HG03196 (cell line): ENCODE measurements at regions not wholly inside any gene's neighbourhood (a gene's known extent, or its start where the extent isn't known, plus 50 kb on each side); places are given as distances from the start of the nearest gene placed in this dataset.

Experiments
- ATAC-seq: cut with Tn5 transposase; IDR thresholded peaks from one replicate; pipeline ENCODE4 v1.9.1; 2021; ENCODE audit not compliant: unreplicated experiment

DNA sequence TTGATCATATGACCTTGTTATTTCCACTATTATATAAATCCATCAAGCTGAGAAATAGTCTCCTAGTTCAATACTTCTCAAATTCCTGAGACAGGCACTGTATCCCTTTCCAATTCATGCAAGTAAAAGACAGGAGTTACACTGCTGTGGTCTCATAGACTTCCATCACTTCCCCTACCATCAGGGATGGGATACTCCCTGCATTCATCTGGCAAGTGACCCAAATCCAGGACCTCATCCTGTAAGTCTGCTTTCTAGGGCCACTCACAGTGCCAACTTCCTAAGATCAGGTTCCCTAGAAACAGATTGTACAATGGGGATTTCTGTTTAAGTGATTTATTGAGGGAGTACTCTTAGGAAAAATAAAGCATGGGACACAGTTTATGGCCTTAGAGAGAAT, 424.0 kb upstream of the CDH7 start:
- no peak for ATAC-seq

DNA sequence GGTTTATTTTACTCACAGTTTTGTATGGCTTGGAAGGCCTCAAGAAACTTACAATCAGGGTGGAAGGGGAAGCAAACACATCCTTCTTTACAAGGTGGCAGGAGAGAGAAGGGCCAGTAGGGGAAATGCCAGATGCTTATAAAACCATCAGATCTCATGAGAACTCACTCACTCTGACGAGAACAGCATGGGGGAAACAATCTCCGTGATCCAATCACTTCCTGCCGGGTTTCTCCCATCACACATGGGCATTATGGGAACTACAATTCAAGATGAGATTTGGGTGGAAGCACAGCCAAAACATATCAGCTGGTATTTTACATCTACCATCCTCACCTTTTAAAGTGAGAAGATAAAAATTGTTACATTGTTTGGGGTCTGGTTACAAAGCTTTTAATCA, 427.9 kb upstream of the CDH7 start:
- no peak for ATAC-seq

GRCh38 chr18:65298422-65298821, 452.4 kb upstream of the CDH7 start:
- no peak for ATAC-seq

DNA sequence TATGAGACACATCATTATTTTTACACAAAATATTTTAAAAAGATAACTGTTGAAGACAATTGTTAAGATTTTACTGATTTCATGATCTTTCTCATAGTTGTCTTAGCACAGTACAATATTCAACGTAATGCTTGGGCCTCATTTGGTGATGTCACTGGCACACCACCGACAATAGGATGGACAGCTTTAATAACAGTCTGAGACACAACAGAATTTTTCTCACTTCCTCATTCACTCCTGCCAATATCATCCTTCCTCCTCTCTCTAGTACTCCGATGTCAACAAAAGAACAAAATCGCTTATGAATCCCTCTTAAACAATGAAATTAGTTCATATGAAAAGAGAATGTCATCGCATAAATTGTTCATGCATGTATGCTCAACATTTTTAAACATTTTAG, 461.9 kb upstream of the CDH7 start:
- no peak for ATAC-seq

DNA sequence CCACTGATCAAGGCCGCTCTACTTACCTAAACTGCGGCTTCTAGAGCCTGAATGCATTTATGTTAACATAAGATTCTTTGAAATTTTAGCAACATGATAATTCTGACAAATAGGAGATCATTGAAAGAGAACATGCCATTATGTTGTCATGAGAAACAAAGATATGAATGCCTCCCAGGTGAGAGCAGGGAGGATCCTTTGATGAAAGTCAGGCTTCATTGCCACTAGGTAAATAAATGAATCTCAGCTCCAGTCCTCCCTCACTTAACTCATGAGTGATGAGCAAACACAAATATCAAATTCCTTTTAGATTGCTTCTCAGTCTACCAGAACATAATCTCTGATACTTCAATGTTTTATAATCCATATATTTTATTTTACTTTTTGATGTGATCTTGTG, 463.2 kb upstream of the CDH7 start:
- ATAC-seq = no peak

GRCh38 chr18:65282096-65282495, 468.7 kb upstream of the CDH7 start:
- no peak for ATAC-seq

DNA sequence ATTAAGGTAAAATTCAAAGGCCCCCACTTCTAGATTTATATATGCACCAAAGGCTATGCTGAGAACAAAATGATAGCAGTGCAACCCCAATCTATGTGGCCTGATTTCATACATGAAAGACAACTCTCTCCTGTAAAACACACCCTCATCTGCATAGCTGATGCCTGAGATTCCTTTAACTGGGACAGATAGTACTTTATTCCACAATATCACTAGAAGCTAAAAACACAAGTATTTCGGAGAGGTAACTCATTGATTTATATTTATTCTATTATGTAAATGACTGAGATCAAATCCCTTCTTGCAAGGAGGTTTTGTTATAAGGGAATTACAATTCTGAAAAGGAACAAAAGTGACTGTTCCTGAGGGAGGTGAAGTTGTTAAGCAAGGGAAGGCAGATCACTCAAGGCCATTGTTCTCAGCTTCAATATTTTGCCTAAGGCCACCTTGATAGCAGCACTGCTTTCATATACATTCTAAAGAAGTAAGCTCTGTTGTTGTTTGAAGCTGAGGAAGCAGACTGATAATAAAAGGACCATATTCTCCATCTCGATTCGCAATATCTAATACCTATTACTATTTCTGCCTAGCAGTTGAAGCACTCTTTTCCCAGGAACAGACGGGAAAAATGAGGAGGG, 471.0 kb upstream of the CDH7 start:
- ATAC-seq = no peak

DNA sequence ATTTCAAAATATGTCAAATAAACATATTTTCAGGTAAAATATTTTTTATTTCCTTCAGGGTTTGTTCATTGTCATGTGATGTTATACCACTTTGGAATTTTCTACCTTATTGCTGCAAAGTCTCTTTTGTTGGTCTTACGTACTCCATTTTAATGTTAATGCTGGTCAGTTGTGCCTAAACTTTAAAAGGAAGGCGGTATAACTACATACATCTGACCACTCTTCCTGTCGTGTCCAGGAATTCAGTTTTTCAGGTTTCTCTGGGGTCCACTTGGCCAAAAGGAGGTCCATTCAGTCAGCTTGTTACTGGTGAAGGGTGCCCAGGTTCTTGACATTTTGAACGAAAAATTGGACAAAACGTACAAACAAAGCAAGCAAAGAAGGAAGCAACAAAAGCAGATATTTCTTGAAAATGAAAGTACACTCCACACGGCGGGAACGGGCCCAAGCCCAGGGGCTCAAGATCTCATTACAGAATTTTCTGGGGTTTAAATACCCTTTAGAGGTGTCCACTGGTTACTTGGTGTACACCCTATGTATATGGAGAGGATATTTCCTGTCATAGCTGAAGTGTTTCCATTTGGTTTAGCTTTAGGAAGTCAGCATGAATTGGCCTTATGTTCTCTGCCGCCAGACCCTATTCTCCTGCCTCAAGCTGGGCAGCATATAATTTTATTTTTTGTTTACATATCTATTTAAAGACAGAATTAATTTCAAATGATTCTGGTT, 471.7 kb upstream of the CDH7 start:
- ATAC-seq = no peak

DNA sequence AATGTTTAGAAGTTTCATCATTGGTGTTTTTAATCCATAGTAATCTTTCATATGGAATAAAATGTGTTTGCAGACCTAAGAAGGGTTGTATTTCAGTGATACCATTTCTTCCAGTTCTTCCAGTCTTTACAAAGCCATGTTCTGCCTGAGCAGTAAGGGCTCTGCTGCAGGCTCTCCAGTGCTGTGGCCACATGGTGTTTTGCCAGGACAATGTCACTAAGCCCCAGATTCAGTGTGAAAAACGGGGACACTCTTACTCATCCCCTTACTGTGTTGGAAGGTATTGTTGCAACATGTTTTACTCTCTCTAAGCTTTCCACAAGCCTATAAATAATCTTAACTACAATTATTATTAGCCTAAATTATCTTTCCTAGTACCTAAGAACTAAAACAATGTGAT, 481.4 kb upstream of the CDH7 start:
- no peak for ATAC-seq

DNA sequence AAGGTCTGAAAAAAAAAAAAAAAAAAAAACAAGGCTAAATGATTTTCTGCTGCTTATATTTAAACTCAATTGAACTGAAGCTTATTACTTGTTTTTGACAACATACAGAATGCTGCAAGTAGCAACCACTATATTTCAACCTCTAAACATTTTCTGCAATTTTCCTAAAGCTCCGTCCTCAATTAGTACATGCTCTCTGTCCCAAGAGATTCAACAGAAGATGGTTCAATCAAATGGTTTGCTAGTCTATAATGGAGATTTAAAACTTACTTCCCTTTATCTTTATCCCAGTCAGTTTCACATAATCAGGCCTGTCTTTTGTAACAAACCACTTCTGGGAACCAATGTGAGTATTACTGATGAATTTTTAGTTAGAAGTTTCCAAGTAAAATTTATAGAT, 485.1 kb upstream of the CDH7 start:
- ATAC-seq = no peak

DNA sequence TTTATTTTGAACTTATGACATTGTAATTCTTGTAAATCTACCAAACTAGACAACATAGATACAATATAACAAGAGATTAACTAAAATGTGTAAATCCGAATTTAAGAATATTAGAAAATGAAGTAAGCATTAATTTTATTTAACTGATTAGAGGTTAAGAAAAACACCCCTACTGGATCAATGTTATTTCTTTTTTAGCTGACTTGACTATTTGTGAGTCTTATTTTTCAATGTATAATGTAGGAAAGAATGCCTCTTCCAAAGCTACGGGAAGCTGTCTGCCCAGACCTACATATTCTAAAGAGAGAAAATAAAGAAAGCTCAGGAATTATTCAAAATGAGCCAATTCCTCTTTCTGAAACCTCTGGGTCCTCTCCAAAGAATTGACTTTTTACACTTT, 490.8 kb upstream of the CDH7 start:
- no peak for ATAC-seq

GRCh38 chr18:65259403-65259802, 491.4 kb upstream of the CDH7 start:
- ATAC-seq = no peak

DNA sequence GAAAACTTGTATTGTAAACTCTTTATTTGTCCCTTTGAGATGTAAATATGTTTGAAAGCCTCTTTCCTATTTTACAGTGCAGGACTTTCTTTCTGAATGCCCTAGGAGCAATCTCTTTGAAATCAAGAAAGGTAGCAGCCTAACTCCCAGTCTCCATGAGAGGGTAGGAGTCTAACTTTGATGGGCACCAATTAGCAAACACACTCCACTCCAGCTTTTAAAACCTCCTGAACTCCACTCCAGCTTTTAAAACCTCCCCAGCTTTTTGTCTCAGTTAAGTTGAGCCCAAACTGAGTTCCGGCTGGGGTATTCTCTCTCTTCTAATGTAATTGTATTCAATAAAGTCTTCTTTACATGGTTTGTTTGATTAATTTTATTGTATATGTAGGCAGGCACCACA, 493.7 kb upstream of the CDH7 start:
- no peak for ATAC-seq

- no peak for ATAC-seq
Measured at GRCh38 chr18:65255417-65255816, 495.4 kb upstream of the CDH7 start.

GRCh38 chr18:65239787-65240186, 511.0 kb upstream of the CDH7 start:
- no peak for ATAC-seq

GRCh38 chr18:65235966-65236624, 514.7 kb upstream of the CDH7 start:
- ATAC-seq = no peak

DNA sequence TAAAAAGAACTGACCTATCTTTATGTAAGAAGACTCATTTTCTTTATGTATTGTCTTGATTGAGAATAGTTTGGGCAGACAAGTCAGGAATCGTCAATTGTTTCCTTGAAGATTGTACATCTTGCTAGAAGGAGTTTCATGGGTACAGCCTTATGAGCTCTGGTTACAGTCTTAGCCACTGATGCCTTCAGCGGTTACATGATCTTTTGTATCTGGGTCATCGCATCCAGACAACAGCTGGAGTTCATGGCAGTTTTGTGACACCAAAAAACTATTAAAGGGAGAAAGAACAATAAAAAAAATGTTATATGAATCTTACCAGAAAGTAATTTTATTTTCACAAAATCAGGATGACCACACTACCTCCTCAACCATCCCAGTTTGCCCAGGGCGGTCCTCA, 520.5 kb upstream of the CDH7 start:
- no peak for ATAC-seq

DNA sequence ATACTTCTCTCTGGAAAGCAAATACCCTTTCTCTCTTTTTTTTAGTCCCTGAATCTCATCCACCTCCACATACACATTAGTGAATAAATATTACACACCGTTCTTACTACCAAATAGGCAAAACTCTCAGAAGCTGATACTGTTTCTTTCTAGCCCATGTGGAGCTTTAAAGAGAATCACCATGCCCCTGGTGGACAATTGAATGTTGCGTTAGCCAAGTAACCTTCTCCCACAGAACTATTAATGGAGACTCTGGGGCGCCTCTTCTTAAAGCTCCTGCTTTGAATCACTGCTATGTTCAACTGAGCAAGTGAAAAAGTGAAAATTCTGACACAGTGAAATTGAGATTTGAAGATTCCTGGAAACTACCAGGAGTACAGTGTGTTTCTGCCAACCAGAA, 522.8 kb upstream of the CDH7 start:
- no peak for ATAC-seq

DNA sequence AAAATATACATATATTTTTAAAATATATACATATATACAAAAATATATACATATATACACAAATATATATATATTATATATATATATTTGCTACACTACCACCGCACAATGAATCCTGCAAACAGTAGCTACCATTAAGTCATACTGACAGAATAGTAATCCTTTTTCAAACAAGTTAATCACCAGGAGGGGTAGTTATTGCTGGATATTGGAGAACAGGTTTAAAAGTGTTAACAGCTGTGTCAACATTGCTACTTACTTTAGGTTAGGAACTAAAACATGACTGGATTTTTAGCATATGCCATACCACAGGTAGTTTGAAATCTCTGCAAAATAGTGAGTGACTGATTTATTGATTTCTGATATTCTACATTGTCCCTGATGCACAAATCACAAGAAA, 529.1 kb upstream of the CDH7 start:
- ATAC-seq = no peak

DNA sequence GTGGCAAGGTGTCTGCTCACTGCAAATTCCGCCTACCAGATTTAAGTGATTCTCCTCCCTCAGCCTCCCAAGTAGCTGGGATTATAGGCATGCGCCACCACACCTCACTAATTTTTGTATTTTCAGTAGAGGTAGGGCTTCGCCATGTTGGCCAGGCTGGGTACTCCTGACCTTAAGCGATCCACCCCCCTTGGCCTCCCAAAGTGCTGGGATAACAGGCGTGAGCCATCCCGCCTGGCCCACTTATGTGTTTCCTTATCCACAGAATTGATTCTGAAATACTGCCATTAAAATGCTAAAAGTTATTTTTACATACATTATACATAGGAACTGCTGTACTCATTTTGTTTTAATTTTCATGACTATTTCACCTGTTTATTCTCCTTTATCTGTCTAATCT, 529.7 kb upstream of the CDH7 start:
- ATAC-seq = no peak

DNA sequence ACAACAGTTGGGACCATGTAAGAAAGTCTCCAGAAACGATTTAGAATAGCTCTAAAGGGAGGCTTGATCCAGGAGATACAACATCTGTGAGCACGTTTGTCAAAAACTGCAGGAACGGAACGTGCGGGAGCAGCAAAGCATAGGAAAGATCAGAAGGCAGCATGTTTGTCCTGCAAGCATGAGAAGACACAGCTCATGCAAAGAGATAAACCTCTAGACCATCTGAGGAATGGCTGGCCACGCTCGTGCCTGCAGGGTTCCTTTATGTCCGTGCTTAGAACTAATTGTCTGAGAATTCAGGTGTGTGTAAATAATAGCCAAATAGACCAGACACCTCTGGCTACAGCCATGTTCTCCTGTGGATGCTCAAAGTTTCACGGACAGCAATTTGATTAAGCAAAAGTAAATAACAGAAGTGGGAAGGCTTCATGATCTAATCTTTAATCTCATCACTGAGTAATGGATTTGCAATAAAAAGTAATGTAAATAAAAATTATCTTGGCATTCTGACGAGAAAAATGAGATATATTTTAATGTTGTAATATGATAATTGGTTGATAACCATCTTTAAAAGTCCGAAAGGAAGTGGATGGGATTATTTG, 534.8 kb upstream of the CDH7 start:
- no peak for ATAC-seq

DNA sequence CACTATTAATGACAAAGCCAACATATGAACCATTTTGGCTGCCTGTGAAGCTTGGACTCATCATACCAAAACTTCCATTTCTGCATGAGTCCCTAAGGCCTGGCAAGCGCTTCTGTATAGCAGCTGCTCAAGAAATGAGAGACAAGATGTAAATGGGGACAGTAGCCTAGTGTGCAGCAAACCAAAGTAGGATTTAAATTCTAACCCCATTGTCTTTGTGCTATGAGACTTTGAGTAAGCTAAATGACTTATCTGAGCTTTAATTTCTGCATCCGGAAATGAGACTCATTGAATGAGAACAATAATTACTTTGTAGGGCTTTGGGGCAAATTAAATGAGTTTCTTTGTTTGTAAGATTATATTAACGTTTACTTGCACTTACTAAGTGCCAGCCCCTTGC, 536.4 kb upstream of the CDH7 start:
- ATAC-seq = no peak
